Mesendoderm (in vitro differentiated cells): ENCODE measurements at regions not wholly inside any gene's neighbourhood (a gene's known extent, or its start where the extent isn't known, plus 50 kb on each side); places are given as distances from the start of the nearest gene placed in this dataset.

Source experiments
- DNase-seq: peaks from one replicate; pipeline ENCODE4 v3.0.0; 2013
- H2AK5ac ChIP-seq: 2 replicates; pipeline ENCODE4 v1.6.1; 2013; ENCODE audit warnings: low read length, inconsistent platforms
- H2BK120ac ChIP-seq: 2 replicates; pipeline ENCODE4 v1.6.1; 2013; ENCODE audit warnings: low read depth, mild to moderate bottlenecking, low read length, moderate library complexity, mixed read lengths
- H2BK15ac ChIP-seq: replicated peaks from 2 replicates; pipeline ENCODE4 v1.6.1; 2013; ENCODE audit warnings: low read depth, mild to moderate bottlenecking, moderate library complexity
- H2BK5ac ChIP-seq: 2 replicates; pipeline ENCODE4 v1.6.1; 2013; ENCODE audit warnings: low read length, inconsistent platforms
- H3K18ac ChIP-seq: 2 replicates; pipeline ENCODE4 v1.6.1; 2013; ENCODE audit warnings: mild to moderate bottlenecking, low read length, mixed read lengths
- H3K23ac ChIP-seq: one replicate; pipeline ENCODE4 v1.6.1; 2013; ENCODE audit warnings: low read length
- H3K27ac ChIP-seq: 2 replicates; pipeline ENCODE4 v1.5.1; 2013; ENCODE audit warnings: low read depth, mild to moderate bottlenecking, inconsistent platforms, low read length, moderate library complexity
- H3K27me3 ChIP-seq: 2 replicates; pipeline ENCODE4 v1.6.1; 2013; ENCODE audit warnings: low read length, control low read depth, mild to moderate bottlenecking, inconsistent platforms; ENCODE audit not compliant: insufficient read depth, poor library complexity
- H3K36me3 ChIP-seq: 2 replicates; pipeline ENCODE4 v1.6.1; 2013; ENCODE audit warnings: low read length, inconsistent platforms; ENCODE audit not compliant: control insufficient read depth, insufficient read depth
- H3K4ac ChIP-seq: one replicate; pipeline ENCODE4 v1.6.1; 2013; ENCODE audit warnings: low read depth, mild to moderate bottlenecking, low read length, moderate library complexity
- H3K4me1 ChIP-seq: 2 replicates; pipeline ENCODE4 v1.6.1; 2013; ENCODE audit warnings: low read depth, low read length, inconsistent platforms; ENCODE audit not compliant: control insufficient read depth
- H3K4me2 ChIP-seq: 2 replicates; pipeline ENCODE4 v1.6.1; 2013; ENCODE audit warnings: low read length
- H3K4me3 ChIP-seq: 2 replicates; pipeline ENCODE4 v1.5.1; 2013; ENCODE audit warnings: mild to moderate bottlenecking, low read length
- H3K56ac ChIP-seq: one replicate; pipeline ENCODE4 v1.6.1; 2013; ENCODE audit warnings: low read length
- H3K79me1 ChIP-seq: 2 replicates; pipeline ENCODE4 v1.6.1; 2013; ENCODE audit warnings: low read length, inconsistent platforms
- H3K79me2 ChIP-seq: 2 replicates; pipeline ENCODE4 v1.6.1; 2013; ENCODE audit warnings: mild to moderate bottlenecking, low read length; ENCODE audit not compliant: control insufficient read depth, insufficient read depth
- H3K9ac ChIP-seq: 2 replicates; pipeline ENCODE4 v1.6.1; 2013; ENCODE audit warnings: low read length, inconsistent platforms
- H4K5ac ChIP-seq: one replicate; pipeline ENCODE4 v1.6.1; 2013; ENCODE audit warnings: low read length
- H4K8ac ChIP-seq: one replicate; pipeline ENCODE4 v1.6.1; 2013; ENCODE audit warnings: low read depth, mild to moderate bottlenecking, control low read depth, low read length, moderate library complexity
- WGBS: extraction: QIAGEN DNeasy Blood & Tissue Kit; methylation state at CpG from one replicate; pipeline ENCODE4 v1.1.7; 2013; ENCODE audit warnings: low lambda C conversion rate, missing lambda C conversion rate; ENCODE audit not compliant: insufficient coverage; ENCODE audit errors: extremely low coverage; 5-methylcytosine and 5-hydroxymethylcytosine counted together

DNA sequence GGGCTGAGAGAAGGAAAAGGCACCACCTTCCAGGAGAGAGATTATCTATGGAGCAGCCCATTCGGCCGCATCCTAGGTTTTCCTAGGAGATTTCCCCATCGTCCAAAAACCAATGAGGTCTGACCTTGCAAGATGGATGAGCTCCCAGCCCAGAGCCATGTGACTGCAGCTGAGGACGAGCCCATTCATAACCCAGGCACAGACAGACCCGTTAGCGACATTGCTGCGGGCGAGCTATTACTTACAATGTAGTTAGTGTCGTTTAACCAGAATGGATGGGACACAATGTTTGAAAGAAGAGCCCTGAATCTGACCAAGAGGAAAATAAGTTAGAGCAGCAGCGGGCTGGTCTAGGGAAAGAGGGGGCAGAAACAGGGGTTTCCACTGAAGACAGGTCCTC, 395.9 kb upstream of the CADM1 start:
- no peak overlapping the region for H2BK120ac ChIP-seq
- H2BK5ac ChIP-seq = no peak overlapping the region
- no peak for DNase-seq
- no peak overlapping the region for H3K27ac ChIP-seq
- H4K8ac ChIP-seq = no peak overlapping the region
- no CpG with 5 or more reads among the region's 10 CpGs for WGBS
- H3K56ac ChIP-seq = no peak overlapping the region
- no peak overlapping the region for H2AK5ac ChIP-seq
- no peaks in the 10 kb centered on the region for H3K36me3 ChIP-seq
- H3K18ac ChIP-seq = no peak overlapping the region
- no peak overlapping the region for H2BK15ac ChIP-seq
- H3K4me1 ChIP-seq = no peaks in the 10 kb centered on the region
- no peak overlapping the region for H4K5ac ChIP-seq
- H3K4ac ChIP-seq = no peak overlapping the region
- H3K79me2 ChIP-seq = no peaks in the 10 kb centered on the region
- no peak overlapping the region for H3K9ac ChIP-seq
- H3K27me3 ChIP-seq = no peaks in the 10 kb centered on the region
- no peak overlapping the region for H3K4me2 ChIP-seq
- no peaks in the 10 kb centered on the region for H3K79me1 ChIP-seq
- no peak overlapping the region for H3K23ac ChIP-seq
- H3K4me3 ChIP-seq = no peak overlapping the region

- Histone ChIP-seq H3K79me1 (no peaks in the 10 kb centered on the region), H3K18ac (no peak overlapping the region), H2AK5ac (no peak overlapping the region), H3K4ac (no peak overlapping the region), H2BK5ac (no peak overlapping the region), H3K23ac (no peak overlapping the region), H4K8ac (no peak overlapping the region), H3K27ac (no peak overlapping the region), H3K4me1 (no peaks in the 10 kb centered on the region), H2BK120ac (no peak overlapping the region), H3K9ac (no peak overlapping the region), H3K4me2 (no peak overlapping the region), H3K79me2 (no peaks in the 10 kb centered on the region), H3K56ac (no peak overlapping the region), H4K5ac (no peak overlapping the region), H3K27me3 (no peaks in the 10 kb centered on the region), H2BK15ac (no peak overlapping the region), H3K4me3 (no peak overlapping the region), H3K36me3 (no peaks in the 10 kb centered on the region)
- no CpG with 5 or more reads among the region's 4 CpGs for WGBS
- DNase-seq = no peak
Measured at GRCh38 chr11:115897707-115898106, 393.5 kb upstream of the CADM1 start.

GRCh38 chr11:115896084-115896483, 391.9 kb upstream of the CADM1 start:
- Histone ChIP-seq H3K18ac (no peak overlapping the region), H3K4me1 (no peaks in the 10 kb centered on the region), H2BK5ac (no peak overlapping the region), H3K56ac (no peak overlapping the region), H3K23ac (no peak overlapping the region), H3K27me3 (no peaks in the 10 kb centered on the region), H2BK15ac (no peak overlapping the region), H3K27ac (no peak overlapping the region), H3K9ac (no peak overlapping the region), H2AK5ac (no peak overlapping the region), H3K79me1 (no peaks in the 10 kb centered on the region), H4K8ac (no peak overlapping the region), H3K79me2 (no peaks in the 10 kb centered on the region), H3K4ac (no peak overlapping the region), H2BK120ac (no peak overlapping the region), H3K4me2 (no peak overlapping the region), H4K5ac (no peak overlapping the region), H3K4me3 (no peak overlapping the region), H3K36me3 (no peaks in the 10 kb centered on the region)
- no CpG with 5 or more reads among the region's 2 CpGs for WGBS
- DNase-seq = no peak

- Histone ChIP-seq H2BK5ac (no peak overlapping the region), H3K36me3 (no peaks in the 10 kb centered on the region), H3K79me2 (no peaks in the 10 kb centered on the region), H2BK120ac (no peak overlapping the region), H3K79me1 (no peaks in the 10 kb centered on the region), H3K4me3 (no peak overlapping the region), H3K27ac (no peak overlapping the region), H3K4me1 (no peaks in the 10 kb centered on the region), H3K9ac (no peak overlapping the region), H3K4me2 (no peak overlapping the region), H3K23ac (no peak overlapping the region), H4K8ac (no peak overlapping the region), H2BK15ac (no peak overlapping the region), H2AK5ac (no peak overlapping the region), H3K27me3 (no peaks in the 10 kb centered on the region), H3K4ac (no peak overlapping the region), H3K18ac (no peak overlapping the region), H3K56ac (no peak overlapping the region), H4K5ac (no peak overlapping the region)
- no peak for DNase-seq
- WGBS = no CpG with 5 or more reads among the region's 1 CpG
Measured at GRCh38 chr11:115895594-115895993, 391.4 kb upstream of the CADM1 start.

GRCh38 chr11:115894176-115894575, 390.0 kb upstream of the CADM1 start:
- Histone ChIP-seq H3K36me3 (no peaks in the 10 kb centered on the region), H3K4me1 (no peaks in the 10 kb centered on the region), H2AK5ac (no peak overlapping the region), H3K23ac (no peak overlapping the region), H2BK120ac (no peak overlapping the region), H2BK15ac (no peak overlapping the region), H3K9ac (no peak overlapping the region), H4K5ac (no peak overlapping the region), H3K4me2 (no peak overlapping the region), H3K4ac (no peak overlapping the region), H3K79me1 (no peaks in the 10 kb centered on the region), H3K56ac (no peak overlapping the region), H3K27me3 (no peaks in the 10 kb centered on the region), H2BK5ac (no peak overlapping the region), H3K27ac (no peak overlapping the region), H3K18ac (no peak overlapping the region), H4K8ac (no peak overlapping the region), H3K4me3 (no peak overlapping the region), H3K79me2 (no peaks in the 10 kb centered on the region)
- DNase-seq = no peak
- WGBS = no CpG with 5 or more reads among the region's 5 CpGs

GRCh38 chr11:115893461-115894099, 389.4 kb upstream of the CADM1 start:
- Histone ChIP-seq H3K79me2 (no peaks in the 10 kb centered on the region), H3K4me3 (no peak overlapping the region), H3K4ac (no peak overlapping the region), H3K18ac (no peak overlapping the region), H4K8ac (no peak overlapping the region), H4K5ac (no peak overlapping the region), H3K27me3 (no peaks in the 10 kb centered on the region), H2BK15ac (no peak overlapping the region), H2BK120ac (no peak overlapping the region), H3K79me1 (no peaks in the 10 kb centered on the region), H2AK5ac (peak overlapping the region; percentile 60), H3K23ac (no peak overlapping the region), H3K27ac (no peak overlapping the region), H3K9ac (no peak overlapping the region), H3K36me3 (no peaks in the 10 kb centered on the region), H3K4me1 (no peaks in the 10 kb centered on the region), H3K4me2 (no peak overlapping the region), H2BK5ac (no peak overlapping the region), H3K56ac (no peak overlapping the region)
- DNase-seq = peak; percentile 82
- no CpG with 5 or more reads among the region's 5 CpGs for WGBS
